Activated CD8-positive, alpha-beta T cell treated with anti-CD3 and anti-CD28 coated beads, Interleukin-2, amount 10 ng/mL, durations not matched to agents 7 days and 5 days (primary cell): ENCODE measurements at regions not wholly inside any gene's neighbourhood (a gene's known extent, or its start where the extent isn't known, plus 50 kb on each side); places are given as distances from the start of the nearest gene placed in this dataset.

ENCODE experiments used
- ATAC-seq: fragments of 150-1000 bp; cut with Tn5 transposase; one replicate; pipeline ENCODE4 v1.10.0; 2021; ENCODE audit warnings: moderate library complexity
- CTCF ChIA-PET: fragments of 350-600 bp; sonication (Branson Sonifier 250); formaldehyde crosslinking; loops from one replicate; lab custom pipeline; 2021; ENCODE audit warnings: antibody characterized with exemption; lab: Charles Lee
- POLR2A ChIA-PET: fragments of 350-600 bp; sonication (Branson Sonifier 250); formaldehyde crosslinking; loops from one replicate; lab custom pipeline; 2021; ENCODE audit warnings: antibody characterized with exemption; lab: Charles Lee
- DNase-seq: peaks from one replicate; pipeline ENCODE4 v3.0.0-alpha.2; 2020
- H3K27ac Mint-ChIP-seq: one replicate; pipeline ENCODE4 v1.8.0; 2021; ENCODE audit warnings: mild to moderate bottlenecking, mixed read lengths
- H3K27me3 Mint-ChIP-seq: one replicate; pipeline ENCODE4 v1.8.0; 2021; ENCODE audit warnings: low read depth, mixed read lengths
- H3K36me3 Mint-ChIP-seq: one replicate; pipeline ENCODE4 v1.8.0; 2021; ENCODE audit warnings: low read depth, mixed read lengths
- H3K4me1 Mint-ChIP-seq: one replicate; pipeline ENCODE4 v1.8.0; 2021; ENCODE audit warnings: low read depth, mixed read lengths
- H3K4me3 Mint-ChIP-seq: one replicate; pipeline ENCODE4 v1.8.0; 2021; ENCODE audit warnings: mild to moderate bottlenecking, mixed read lengths
- H3K9me3 Mint-ChIP-seq: one replicate; pipeline ENCODE4 v1.8.0; 2022; ENCODE audit warnings: mixed read lengths; ENCODE audit not compliant: insufficient read depth

DNA sequence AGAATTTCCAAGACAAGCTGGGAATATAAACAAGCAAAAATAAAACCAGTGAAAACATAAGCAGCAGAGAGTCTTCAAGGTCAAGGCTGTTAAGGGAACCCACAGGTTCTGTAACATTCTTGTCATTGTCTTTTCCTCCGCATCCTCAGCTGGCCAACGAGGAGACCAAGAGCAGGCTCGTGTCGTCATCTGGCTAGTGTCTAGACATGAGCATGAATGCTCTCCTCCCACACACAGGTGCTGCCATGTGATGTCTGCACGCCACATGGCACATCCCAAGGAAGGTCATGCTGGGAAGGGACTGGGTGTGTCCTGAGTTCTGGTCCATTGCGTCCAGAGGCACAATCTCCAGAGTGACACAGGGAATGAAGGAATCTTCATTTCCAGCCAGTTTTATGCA is 156.2 kb downstream of the POLR2M start:
- peaks cover 39% of the 10 kb centered on the region for H3K27me3 Mint-ChIP-seq
- no peak overlapping the region for H3K4me3 Mint-ChIP-seq
- ChIA-PET POLR2A (no interaction called here), CTCF (interaction anchor here (0.9 to 9.9 kb wide), 5 partner anchors 113 to 207 kb away, joined by 3 to 210 read pairs (median 31); no protein-coding TSS in a partner anchor)
- H3K36me3 Mint-ChIP-seq = no peaks in the 10 kb centered on the region
- H3K27ac Mint-ChIP-seq = no peak overlapping the region
- H3K9me3 Mint-ChIP-seq = no peaks in the 10 kb centered on the region
- no peak for DNase-seq
- H3K4me1 Mint-ChIP-seq = peaks cover 3% of the 10 kb centered on the region
- ATAC-seq = no peak

DNA sequence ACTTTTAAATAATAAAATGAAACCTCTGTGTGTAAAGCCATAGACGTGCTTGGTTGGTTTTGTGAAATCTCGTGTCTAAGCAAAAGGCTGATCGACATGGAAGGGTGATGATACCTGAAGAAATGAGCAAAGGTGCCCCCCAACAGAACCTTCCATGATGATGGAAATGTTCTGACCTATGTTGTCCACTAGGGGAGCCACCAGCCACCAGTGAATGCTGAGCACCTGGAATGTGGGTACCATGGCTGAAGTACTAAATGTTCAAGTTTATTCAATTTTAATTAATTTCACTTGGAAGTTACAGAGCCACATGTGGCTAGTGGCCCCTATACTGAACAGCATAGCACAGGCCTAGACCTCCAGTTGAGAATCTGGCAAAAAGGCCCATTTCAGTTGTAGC is 158.8 kb downstream of the POLR2M start:
- POLR2A ChIA-PET = no interaction called here
- DNase-seq = no peak
- no peak overlapping the region for H3K4me3 Mint-ChIP-seq
- ATAC-seq = no peak
- no peaks in the 10 kb centered on the region for H3K9me3 Mint-ChIP-seq
- CTCF ChIA-PET = interaction anchor here (0.7 to 9.9 kb wide), 5 partner anchors 10 to 204 kb away, joined by 3 to 210 read pairs (median 4); no protein-coding TSS in a partner anchor
- peaks cover 38% of the 10 kb centered on the region for H3K27me3 Mint-ChIP-seq
- peaks cover 14% of the 10 kb centered on the region for H3K4me1 Mint-ChIP-seq
- H3K36me3 Mint-ChIP-seq = no peaks in the 10 kb centered on the region
- H3K27ac Mint-ChIP-seq = no peak overlapping the region

DNA sequence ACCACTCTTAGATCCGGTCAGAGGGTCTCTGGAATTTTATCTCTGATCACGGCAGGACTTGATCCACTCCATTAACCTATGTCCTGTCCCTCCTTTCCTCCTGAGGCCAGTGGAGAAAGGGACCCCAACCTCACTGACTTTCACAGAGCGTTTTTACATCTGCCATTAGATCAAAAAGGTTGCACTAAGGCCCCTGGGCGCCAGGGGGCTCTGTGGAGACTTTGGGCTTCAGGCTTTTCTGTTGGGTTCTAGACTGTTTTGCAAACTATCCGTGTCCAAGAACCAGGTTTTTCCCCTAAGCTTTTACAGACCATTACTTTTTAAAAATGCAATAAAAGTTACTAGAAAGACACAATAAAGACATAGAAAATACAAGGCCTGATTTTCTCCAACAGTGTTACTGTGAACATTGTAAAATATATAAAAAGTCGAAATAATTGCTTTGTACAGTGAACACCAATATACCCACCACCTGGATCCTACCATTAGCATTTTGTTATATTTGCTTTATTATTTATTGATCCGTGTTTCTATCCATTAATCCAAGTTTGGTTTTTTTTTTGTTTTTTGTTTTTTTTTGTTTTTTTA is 159.7 kb downstream of the POLR2M start:
- Mint-ChIP-seq H3K4me1 (peaks cover 14% of the 10 kb centered on the region), H3K27ac (no peak overlapping the region), H3K36me3 (no peaks in the 10 kb centered on the region), H3K9me3 (no peaks in the 10 kb centered on the region), H3K27me3 (peaks cover 44% of the 10 kb centered on the region), H3K4me3 (no peak overlapping the region)
- DNase-seq (peak; percentile 76), ATAC-seq (no peak)
- ChIA-PET CTCF (interaction anchor here (0.7 to 9.9 kb wide), 4 partner anchors 14 to 203 kb away, joined by 3 to 210 read pairs (median 41); no protein-coding TSS in a partner anchor), POLR2A (no interaction called here)

DNA sequence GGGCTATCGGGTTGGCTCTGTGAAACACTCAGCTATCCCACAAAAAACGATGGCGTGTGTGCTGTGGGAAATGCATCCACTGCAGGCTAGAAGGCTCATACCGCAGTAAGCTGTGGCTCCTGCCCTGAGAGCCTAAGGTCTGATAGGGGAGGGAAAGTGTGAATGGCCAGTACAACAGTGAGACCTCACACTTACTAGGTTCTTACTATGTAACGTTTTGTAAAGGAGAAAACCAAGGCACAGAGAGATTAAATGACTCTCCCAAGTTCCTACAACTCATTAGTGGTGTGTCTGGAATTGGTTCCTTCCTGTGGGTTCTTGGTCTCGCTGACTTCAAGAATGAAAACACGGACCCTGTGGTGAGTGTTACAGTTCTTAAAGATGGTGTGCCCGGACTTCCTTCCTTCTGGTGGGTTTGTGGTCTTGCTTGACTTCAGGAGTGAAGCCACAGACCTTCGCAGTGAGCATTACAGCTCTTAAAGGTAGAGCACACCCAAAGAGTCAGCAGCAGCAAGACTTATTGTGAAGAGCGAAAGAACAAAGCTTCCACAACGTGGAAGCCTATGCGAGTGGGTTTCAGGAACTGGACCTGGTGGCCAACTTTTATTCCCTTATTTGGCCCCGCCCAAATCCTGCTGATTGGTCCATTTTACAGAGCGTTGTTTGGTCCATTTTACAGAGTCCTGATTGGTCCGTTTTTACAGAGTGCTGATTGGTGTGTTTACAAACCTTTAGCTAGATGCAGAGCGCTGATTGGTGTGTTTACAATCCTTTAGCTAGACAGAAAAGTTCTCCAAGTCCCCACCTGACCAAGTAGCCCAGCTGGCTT is 161.7 kb downstream of the POLR2M start:
- ATAC-seq = peak; percentile 61
- H3K27me3 Mint-ChIP-seq = peaks cover 56% of the 10 kb centered on the region
- peak; percentile 64 for DNase-seq
- no peaks in the 10 kb centered on the region for H3K36me3 Mint-ChIP-seq
- no peak overlapping the region for H3K4me3 Mint-ChIP-seq
- H3K9me3 Mint-ChIP-seq = no peaks in the 10 kb centered on the region
- peak overlapping the region; percentile 24 for H3K27ac Mint-ChIP-seq
- ChIA-PET POLR2A (interaction anchor here (0.8 kb wide), 1 partner anchor 203 kb away, joined by 3 read pairs; no protein-coding TSS in a partner anchor), CTCF (interaction anchor here (1.3 to 9.4 kb wide), 4 partner anchors 117 to 314 kb away, joined by 6 to 78 read pairs (median 8); partner anchors contain the start of gene ALDH1A2)
- peaks cover 14% of the 10 kb centered on the region for H3K4me1 Mint-ChIP-seq

DNA sequence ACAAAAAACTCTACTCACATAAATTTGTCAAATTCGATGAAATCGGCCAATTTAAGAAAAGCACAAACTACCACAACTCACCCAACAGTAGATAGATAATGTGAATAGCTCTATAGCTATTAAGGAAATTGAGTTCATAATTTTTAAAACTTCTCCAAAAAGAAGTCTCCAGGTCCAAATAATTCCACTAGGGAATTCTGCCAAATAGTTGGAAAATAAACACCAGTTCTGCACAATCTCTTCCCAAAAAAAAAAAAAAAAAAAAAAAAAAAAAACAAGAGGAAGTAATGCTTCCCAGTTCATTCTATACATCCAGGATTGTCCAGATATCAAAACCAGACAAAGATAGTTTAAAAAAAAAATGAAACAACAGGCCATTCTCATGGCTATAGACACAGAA is 164.2 kb downstream of the POLR2M start:
- DNase-seq (no peak), ATAC-seq (no peak)
- H3K9me3 Mint-ChIP-seq = peaks cover 4% of the 10 kb centered on the region
- CTCF ChIA-PET = interaction anchor here (1.8 to 9.4 kb wide), 3 partner anchors 10 to 199 kb away, joined by 6 to 78 read pairs (median 26); no protein-coding TSS in a partner anchor
- H3K36me3 Mint-ChIP-seq = no peaks in the 10 kb centered on the region
- POLR2A ChIA-PET = no interaction called here
- H3K4me1 Mint-ChIP-seq = peaks cover 14% of the 10 kb centered on the region
- no peak overlapping the region for H3K27ac Mint-ChIP-seq
- no peak overlapping the region for H3K4me3 Mint-ChIP-seq
- peaks cover 70% of the 10 kb centered on the region for H3K27me3 Mint-ChIP-seq

DNA sequence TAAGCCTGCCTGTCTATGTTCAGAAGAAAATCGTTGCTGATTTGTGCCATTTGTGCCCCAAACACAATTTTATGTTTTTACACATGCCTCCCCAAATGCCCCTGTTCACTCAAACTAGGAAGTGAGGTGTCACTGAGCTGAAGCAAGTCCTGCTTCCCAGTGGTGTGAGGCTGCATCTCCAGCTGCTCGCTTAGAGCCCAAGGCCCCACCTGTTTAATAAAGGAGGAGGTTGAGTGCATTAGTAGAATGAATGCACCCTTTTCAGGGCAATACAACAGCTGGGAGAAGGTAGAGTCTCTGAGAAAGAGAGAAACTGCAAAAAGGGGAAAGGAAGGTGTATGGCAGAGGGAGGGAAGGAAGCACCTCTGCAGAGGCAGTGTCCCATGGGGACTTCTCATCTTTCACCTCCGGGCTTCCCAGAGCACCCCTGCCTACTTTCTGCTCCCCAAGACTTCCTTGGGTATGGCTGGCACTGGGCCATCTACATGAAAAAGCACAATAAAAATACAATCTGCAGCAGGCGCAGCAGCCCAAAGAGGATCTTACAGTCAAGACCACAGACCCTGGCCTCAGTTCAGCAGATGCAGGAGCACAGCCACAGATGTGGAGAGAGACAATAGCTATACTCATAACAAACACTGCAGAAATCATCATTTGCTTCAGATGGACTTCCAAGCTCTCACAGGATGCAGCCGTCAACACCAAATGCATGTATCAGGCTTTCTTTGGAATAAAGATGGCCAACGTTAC is 165.9 kb downstream of the POLR2M start:
- ChIA-PET CTCF (interaction anchor here (0.8 to 9.4 kb wide), 4 partner anchors 12 to 197 kb away, joined by 3 to 78 read pairs (median 14); no protein-coding TSS in a partner anchor), POLR2A (no interaction called here)
- ATAC-seq (no peak), DNase-seq (no peak)
- no peaks in the 10 kb centered on the region for H3K36me3 Mint-ChIP-seq
- no peak overlapping the region for H3K4me3 Mint-ChIP-seq
- peaks cover 71% of the 10 kb centered on the region for H3K27me3 Mint-ChIP-seq
- H3K9me3 Mint-ChIP-seq = peaks cover 4% of the 10 kb centered on the region
- no peak overlapping the region for H3K27ac Mint-ChIP-seq
- peaks cover 14% of the 10 kb centered on the region for H3K4me1 Mint-ChIP-seq

DNA sequence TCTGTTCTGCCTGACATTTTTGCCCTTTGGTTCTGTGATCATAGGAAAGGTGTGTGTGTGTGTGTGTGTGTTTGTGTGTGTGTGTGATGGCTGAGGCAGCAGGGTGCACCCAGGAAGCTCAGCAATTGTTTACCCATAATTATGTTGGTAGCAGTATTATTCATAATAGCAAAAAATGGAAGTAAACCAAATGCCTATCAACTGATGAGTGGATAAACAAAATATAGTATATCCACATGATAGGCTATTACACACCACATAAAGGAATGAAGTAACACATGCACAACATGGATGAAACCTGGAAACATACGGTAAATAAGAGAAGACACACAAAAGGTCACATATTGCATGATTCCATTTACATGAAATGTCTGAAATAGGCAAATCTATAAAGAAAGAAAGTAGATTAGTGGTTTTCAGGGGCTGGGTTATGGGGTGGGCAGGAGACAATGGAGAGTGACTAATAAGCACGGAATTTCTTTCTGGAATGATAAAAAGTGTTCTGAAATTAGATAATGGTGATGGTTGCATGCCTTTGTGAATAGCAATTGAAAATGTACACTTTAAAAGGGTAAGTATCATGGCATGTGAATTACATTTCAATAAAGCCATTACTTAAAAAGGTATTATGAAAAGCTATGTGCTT is 167.2 kb downstream of the POLR2M start:
- Mint-ChIP-seq H3K27ac (no peak overlapping the region), H3K4me3 (no peak overlapping the region), H3K36me3 (no peaks in the 10 kb centered on the region), H3K4me1 (peaks cover 2% of the 10 kb centered on the region), H3K27me3 (peaks cover 71% of the 10 kb centered on the region), H3K9me3 (peaks cover 4% of the 10 kb centered on the region)
- ChIA-PET CTCF (no interaction called here), POLR2A (no interaction called here)
- DNase-seq (no peak), ATAC-seq (no peak)

DNA sequence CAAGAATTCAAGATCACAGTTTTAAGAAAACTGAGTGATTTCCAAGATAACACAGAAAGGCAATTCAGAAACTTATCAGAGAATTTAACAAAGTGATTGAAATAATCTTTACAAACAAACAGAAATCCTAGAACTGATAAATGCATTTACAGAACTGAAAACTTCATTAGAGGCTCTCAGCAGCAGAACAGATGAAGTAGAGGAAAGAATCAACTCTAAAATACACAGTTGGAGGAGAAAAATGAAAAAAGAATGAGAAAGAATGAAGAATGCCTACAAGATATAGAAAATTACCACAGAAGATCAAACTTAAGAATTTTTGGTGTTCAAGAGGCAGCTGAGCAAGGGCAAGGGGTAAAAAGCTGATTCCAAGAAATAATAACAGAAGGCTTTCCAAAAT is 168.8 kb downstream of the POLR2M start:
- H3K4me3 Mint-ChIP-seq = no peak overlapping the region
- ChIA-PET CTCF (no interaction called here), POLR2A (no interaction called here)
- DNase-seq (no peak), ATAC-seq (no peak)
- no peak overlapping the region for H3K27ac Mint-ChIP-seq
- H3K4me1 Mint-ChIP-seq = no peaks in the 10 kb centered on the region
- peaks cover 68% of the 10 kb centered on the region for H3K27me3 Mint-ChIP-seq
- no peaks in the 10 kb centered on the region for H3K36me3 Mint-ChIP-seq
- peaks cover 4% of the 10 kb centered on the region for H3K9me3 Mint-ChIP-seq

DNA sequence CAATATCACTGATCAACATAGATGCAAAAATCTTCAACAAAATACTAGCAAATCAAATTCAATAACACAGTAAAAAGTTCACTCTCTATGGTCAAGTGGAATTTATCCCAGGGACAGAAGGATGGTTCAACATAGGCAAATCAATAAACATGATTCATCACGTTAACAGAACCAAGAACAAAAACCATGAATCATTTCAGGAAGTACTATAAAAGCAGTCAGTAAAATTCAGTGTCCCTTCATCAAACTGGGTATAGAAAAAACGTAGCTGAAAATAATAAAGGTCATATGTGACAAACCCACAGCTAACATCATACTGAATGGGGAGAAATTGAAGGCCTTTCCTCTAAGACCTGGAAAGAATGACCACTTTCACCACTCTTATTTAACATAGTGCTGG is 172.1 kb downstream of the POLR2M start:
- no peaks in the 10 kb centered on the region for H3K36me3 Mint-ChIP-seq
- ChIA-PET CTCF (interaction anchor here (0.7 kb wide), 1 partner anchor 99 kb away, joined by 3 read pairs; no protein-coding TSS in a partner anchor), POLR2A (no interaction called here)
- DNase-seq = no peak
- H3K4me1 Mint-ChIP-seq = no peaks in the 10 kb centered on the region
- H3K27ac Mint-ChIP-seq = no peak overlapping the region
- ATAC-seq = no peak
- H3K4me3 Mint-ChIP-seq = no peak overlapping the region
- peaks cover 41% of the 10 kb centered on the region for H3K27me3 Mint-ChIP-seq
- peaks cover 4% of the 10 kb centered on the region for H3K9me3 Mint-ChIP-seq

DNA sequence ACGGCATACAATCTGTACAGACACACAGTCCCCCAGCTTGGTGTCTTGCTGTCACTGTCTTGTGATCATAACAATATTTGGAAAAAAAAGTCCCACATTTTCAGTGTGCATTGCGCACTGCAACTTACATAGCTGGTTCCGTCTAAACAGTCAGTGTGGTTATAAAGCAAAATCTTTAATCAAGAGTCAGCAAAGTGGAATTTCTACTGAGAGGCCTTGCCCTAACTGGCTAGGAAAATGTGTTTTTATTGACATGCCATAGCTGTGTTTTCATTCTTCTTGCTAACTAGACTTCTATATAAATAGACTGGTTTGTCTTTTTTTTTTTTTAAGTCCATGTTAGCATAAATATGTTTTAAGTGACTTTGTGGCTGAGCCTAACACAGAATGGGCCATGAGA is 174.8 kb downstream of the POLR2M start:
- H3K36me3 Mint-ChIP-seq = no peaks in the 10 kb centered on the region
- no peaks in the 10 kb centered on the region for H3K4me1 Mint-ChIP-seq
- ChIA-PET POLR2A (no interaction called here), CTCF (interaction anchor here (2.4 kb wide), 1 partner anchor 189 kb away, joined by 6 read pairs; no protein-coding TSS in a partner anchor)
- ATAC-seq = no peak
- H3K27ac Mint-ChIP-seq = no peak overlapping the region
- peaks cover 27% of the 10 kb centered on the region for H3K27me3 Mint-ChIP-seq
- H3K9me3 Mint-ChIP-seq = no peaks in the 10 kb centered on the region
- no peak for DNase-seq
- no peak overlapping the region for H3K4me3 Mint-ChIP-seq

DNA sequence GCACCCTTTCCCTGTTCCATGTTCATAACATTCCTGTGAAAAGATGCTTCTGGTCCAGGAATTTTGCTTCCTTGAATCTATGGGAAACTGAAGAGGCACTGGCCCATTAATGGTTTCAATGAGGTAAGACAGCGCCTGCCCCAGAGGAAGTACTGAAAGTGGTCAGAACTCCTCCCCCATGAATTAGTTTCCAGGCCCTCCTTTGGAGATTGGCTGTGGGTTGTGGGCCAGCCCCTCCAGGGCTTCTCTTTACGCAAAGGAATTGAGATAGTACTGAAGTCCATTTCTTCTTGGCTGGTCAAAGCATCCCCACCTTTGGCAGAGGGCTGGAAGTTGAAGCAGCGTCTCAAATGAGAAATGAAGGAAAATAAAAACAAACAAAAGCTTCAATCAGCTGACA is 175.5 kb downstream of the POLR2M start:
- H3K36me3 Mint-ChIP-seq = no peaks in the 10 kb centered on the region
- H3K27ac Mint-ChIP-seq = no peak overlapping the region
- POLR2A ChIA-PET = no interaction called here
- no peaks in the 10 kb centered on the region for H3K4me1 Mint-ChIP-seq
- no peak overlapping the region for H3K4me3 Mint-ChIP-seq
- peaks cover 26% of the 10 kb centered on the region for H3K27me3 Mint-ChIP-seq
- H3K9me3 Mint-ChIP-seq = no peaks in the 10 kb centered on the region
- CTCF ChIA-PET = no interaction called here
- ATAC-seq (no peak), DNase-seq (no peak)
